ENCODE measurements at regions not wholly inside any gene's neighbourhood (a gene's known extent, or its start where the extent isn't known, plus 50 kb on each side); places are given as distances from the start of the nearest gene placed in this dataset.

DNA sequence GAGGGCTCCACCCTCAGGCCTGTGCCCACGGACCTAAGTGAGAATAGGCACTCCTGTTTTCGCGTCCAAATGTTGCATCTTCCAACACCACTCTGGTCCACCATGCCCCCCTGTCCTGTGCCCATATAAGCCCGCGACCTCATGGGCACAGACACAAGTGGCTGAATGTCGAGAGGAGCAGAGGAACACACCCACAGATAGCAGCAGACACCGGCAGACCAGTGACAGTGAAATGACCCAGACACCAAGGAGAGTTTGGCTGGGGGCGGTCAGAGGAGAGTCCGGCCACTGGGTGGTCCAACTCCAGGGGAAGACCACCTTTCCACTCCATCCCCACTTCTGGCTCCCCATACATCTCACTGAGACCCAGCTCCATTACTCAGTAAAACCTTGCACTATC lies 161.4 kb upstream of the DAB2 start:
- WGBS, 4 donors = 61 to 79% (median 75%) methylated on average over 9 of the region's 9 CpGs
- intact Hi-C loops (cut with DNase I) = loop anchor here in 2 of 10 donors (10.0 kb wide), 1 partner anchor 1289 kb away; no protein-coding TSS in a partner anchor
- H3K27me3 ChIP-seq = peaks cover 0 to 5% (median 0%) of the 10 kb centered on the region in 9 donors
- no peak overlapping the region for H3K4me3 ChIP-seq
- peaks cover 0 to 7% (median 0%) of the 10 kb centered on the region in 12 donors for H3K4me1 ChIP-seq
- H3K9me3 ChIP-seq = no peaks in the 10 kb centered on the region
- no peak overlapping the region for H3K27ac ChIP-seq
- DNase-seq (no peak), ATAC-seq (no peak)
- H3K36me3 ChIP-seq = no peaks in the 10 kb centered on the region
- no peak for TF ChIP-seq POLR2A (IDR thresholded peaks at IDR 0.05)
- TF ChIP-seq, protein P1, sequence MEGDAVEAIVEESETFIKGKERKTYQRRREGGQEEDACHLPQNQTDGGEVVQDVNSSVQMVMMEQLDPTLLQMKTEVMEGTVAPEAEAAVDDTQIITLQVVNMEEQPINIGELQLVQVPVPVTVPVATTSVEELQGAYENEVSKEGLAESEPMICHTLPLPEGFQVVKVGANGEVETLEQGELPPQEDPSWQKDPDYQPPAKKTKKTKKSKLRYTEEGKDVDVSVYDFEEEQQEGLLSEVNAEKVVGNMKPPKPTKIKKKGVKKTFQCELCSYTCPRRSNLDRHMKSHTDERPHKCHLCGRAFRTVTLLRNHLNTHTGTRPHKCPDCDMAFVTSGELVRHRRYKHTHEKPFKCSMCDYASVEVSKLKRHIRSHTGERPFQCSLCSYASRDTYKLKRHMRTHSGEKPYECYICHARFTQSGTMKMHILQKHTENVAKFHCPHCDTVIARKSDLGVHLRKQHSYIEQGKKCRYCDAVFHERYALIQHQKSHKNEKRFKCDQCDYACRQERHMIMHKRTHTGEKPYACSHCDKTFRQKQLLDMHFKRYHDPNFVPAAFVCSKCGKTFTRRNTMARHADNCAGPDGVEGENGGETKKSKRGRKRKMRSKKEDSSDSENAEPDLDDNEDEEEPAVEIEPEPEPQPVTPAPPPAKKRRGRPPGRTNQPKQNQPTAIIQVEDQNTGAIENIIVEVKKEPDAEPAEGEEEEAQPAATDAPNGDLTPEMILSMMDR (IDR thresholded peaks at IDR 0.05) = no peak

DNA sequence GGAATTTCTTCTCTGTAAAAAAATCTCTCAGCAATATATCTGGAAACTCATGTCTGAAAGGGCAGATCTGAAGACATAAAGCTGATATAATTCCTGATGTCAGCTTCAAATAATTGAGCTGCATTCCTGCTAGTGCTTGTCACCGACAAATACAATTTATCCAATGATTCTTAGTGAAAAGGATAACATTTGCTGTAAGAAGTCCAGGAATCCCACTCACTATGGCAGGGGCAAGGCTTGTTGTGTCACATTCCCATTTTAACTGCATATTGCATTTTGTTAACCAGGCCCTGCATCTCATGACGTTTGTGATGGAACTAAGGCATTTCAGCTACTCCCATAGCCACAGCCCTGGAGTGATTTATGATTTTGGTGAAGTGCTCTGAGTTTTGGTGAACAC lies 160.1 kb upstream of the DAB2 start:
- H3K36me3 ChIP-seq = no peaks in the 10 kb centered on the region
- no peak overlapping the region for H3K4me3 ChIP-seq
- no peaks in the 10 kb centered on the region for H3K9me3 ChIP-seq
- peaks cover 0 to 17% (median 0%) of the 10 kb centered on the region in 12 donors for H3K4me1 ChIP-seq
- 55 to 65% (median 58%) methylated on average over 2 of the region's 2 CpGs for WGBS, 4 donors
- no peak for ATAC-seq
- no peak overlapping the region for H3K27ac ChIP-seq
- H3K27me3 ChIP-seq = peaks cover 0 to 5% (median 0%) of the 10 kb centered on the region in 9 donors
- TF ChIP-seq, protein P1 (IDR thresholded peaks at IDR 0.05) = no peak
- TF ChIP-seq POLR2A (IDR thresholded peaks at IDR 0.05) = no peak
- intact Hi-C loops (cut with DNase I) = loop anchor here in 5 of 10 donors (5.0 to 10.0 kb wide), 3 partner anchors 1102 to 1290 kb away; no protein-coding TSS in a partner anchor
- DNase-seq = no peak

DNA sequence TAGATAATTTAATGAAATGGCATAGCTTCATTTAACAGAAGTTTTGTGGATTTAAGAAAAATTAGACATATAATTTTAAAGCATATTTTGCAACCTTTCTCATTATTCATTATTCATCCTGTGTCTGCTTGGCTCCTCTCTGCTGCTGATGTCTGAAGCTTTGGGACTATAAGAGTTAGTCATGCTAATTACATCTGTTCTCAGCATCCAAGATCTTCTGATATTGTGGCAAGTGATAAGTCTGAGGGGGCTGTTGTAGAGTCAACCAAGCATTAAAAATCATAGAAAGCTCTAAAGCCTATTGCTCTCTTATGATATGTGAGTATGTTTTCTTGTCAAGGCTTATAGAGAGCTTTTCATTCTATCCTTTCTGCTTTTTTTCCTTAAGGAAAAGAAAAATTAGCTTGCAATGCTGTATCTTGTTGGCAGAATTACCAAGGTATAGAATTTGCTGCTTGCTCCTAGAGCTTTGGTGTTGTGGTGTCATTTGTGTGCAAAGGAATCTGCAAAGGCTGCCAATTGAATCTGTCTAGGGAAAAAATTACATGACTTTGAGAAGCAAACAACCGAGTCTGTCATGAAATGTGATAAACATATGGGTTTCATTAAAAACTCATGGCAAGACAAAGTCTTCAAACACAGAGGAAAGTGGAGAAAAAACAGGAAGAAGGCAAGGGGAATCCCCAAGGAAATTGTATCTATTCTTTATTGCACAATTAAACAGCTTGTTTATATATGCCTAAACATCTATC lies 156.1 kb upstream of the DAB2 start:
- Histone ChIP-seq H3K4me1 (peaks cover 0 to 22% (median 0%) of the 10 kb centered on the region in 12 donors), H3K9me3 (no peaks in the 10 kb centered on the region), H3K36me3 (no peaks in the 10 kb centered on the region), H3K27ac (peak overlapping the region in 1 of 12 donors; percentile 22), H3K27me3 (peaks cover 0 to 5% (median 0%) of the 10 kb centered on the region in 9 donors), H3K4me3 (no peak overlapping the region)
- peak in 1 of 4 donors; percentile 81 for ATAC-seq
- intact Hi-C loops (cut with DNase I) = loop anchor here in 6 of 10 donors (2.0 to 10.0 kb wide), 4 partner anchors 1106 to 1294 kb away; no protein-coding TSS in a partner anchor
- no peak for DNase-seq
- TF ChIP-seq, protein P1 (IDR thresholded peaks at IDR 0.05) = no peak
- no peak for TF ChIP-seq POLR2A (IDR thresholded peaks at IDR 0.05)
- WGBS, 4 donors = 28 to 50% (median 34%) methylated on average over 1 of the region's 1 CpG

DNA sequence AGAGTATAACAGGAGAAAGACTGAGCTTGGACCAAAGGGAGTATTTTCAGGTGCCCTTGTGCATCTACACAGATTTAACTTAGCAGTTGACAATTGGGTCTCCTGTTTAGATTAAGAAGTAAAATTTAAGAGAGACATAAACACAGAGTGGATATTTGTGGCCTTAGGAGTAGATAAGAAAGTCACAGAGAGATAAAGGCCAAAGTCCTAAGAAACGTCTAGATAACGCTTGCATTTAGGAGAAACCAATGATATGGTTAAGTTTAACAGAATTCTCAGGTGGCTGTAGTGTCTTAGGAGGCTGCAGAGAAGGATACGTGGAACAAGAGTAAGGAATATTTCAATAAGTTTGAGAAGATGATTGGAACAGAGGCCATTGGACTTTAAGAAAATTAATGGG lies 155.0 kb upstream of the DAB2 start:
- Histone ChIP-seq H3K27ac (peak overlapping the region in 1 of 12 donors; percentile 22), H3K4me3 (no peak overlapping the region), H3K27me3 (no peaks in the 10 kb centered on the region), H3K4me1 (peaks cover 0 to 22% (median 0%) of the 10 kb centered on the region in 12 donors), H3K9me3 (no peaks in the 10 kb centered on the region), H3K36me3 (no peaks in the 10 kb centered on the region)
- TF ChIP-seq, protein P1 (IDR thresholded peaks at IDR 0.05) = no peak
- TF ChIP-seq POLR2A (IDR thresholded peaks at IDR 0.05) = no peak
- intact Hi-C loops (cut with DNase I) = loop anchor here (2.0 to 10.0 kb wide), 9 partner anchors 1105 to 1305 kb away; no protein-coding TSS in a partner anchor
- ATAC-seq (no peak), DNase-seq (no peak)
- 65 to 76% (median 71%) methylated on average over 3 of the region's 3 CpGs for WGBS, 4 donors

Data from heart left ventricle (tissue), 16 donors.